Skeletal muscle satellite cell (primary cell): ENCODE measurements at regions not wholly inside any gene's neighbourhood (a gene's known extent, or its start where the extent isn't known, plus 50 kb on each side); places are given as distances from the start of the nearest gene placed in this dataset.

Experiments used
- H3K27me3 ChIP-seq: 2 replicates; pipeline ENCODE4 v1.7.0; 2013; ENCODE audit warnings: low read length; ENCODE audit not compliant: control insufficient read depth, insufficient read depth
- H3K36me3 ChIP-seq: 2 replicates; pipeline ENCODE4 v1.7.0; 2013; ENCODE audit warnings: mild to moderate bottlenecking, control low read depth, low read length; ENCODE audit not compliant: insufficient read depth
- H3K4me1 ChIP-seq: 2 replicates; pipeline ENCODE4 v1.7.0; 2013; ENCODE audit warnings: low read length; ENCODE audit not compliant: control insufficient read depth, insufficient read depth
- H3K4me2 ChIP-seq: 2 replicates; pipeline ENCODE4 v1.7.0; 2013; ENCODE audit warnings: mild to moderate bottlenecking, low read length
- H3K4me3 ChIP-seq: 2 replicates; pipeline ENCODE4 v1.7.0; 2013; ENCODE audit warnings: low read length
- H3K9ac ChIP-seq: 2 replicates; pipeline ENCODE4 v1.7.0; 2013; ENCODE audit warnings: mild to moderate bottlenecking, low read depth, low read length, moderate library complexity
- H3K9me3 ChIP-seq: replicated peaks from 2 replicates; pipeline ENCODE4 v1.7.0; 2013; ENCODE audit warnings: mild to moderate bottlenecking, control low read depth, low read length

- Histone ChIP-seq H3K27me3 (no peaks in the 10 kb centered on the region), H3K4me3 (no peak overlapping the region), H3K36me3 (no peaks in the 10 kb centered on the region), H3K9ac (no peak overlapping the region), H3K4me1 (peaks cover 47% of the 10 kb centered on the region), H3K4me2 (peak overlapping the region; percentile 62), H3K9me3 (no peaks in the 10 kb centered on the region)
Observed at GRCh38 chr4:53781629-53782457, 190.6 kb upstream of the LNX1 start.

GRCh38 chr4:53780736-53781400 is 189.6 kb upstream of the LNX1 start:
- no peaks in the 10 kb centered on the region for H3K9me3 ChIP-seq
- H3K27me3 ChIP-seq, result no peaks in the 10 kb centered on the region
- no peaks in the 10 kb centered on the region for H3K36me3 ChIP-seq
- H3K4me1 ChIP-seq, result peaks cover 42% of the 10 kb centered on the region
- peak overlapping the region; percentile 62 for H3K4me2 ChIP-seq
- no peak overlapping the region for H3K9ac ChIP-seq
- no peak overlapping the region for H3K4me3 ChIP-seq

- Histone ChIP-seq H3K4me2 (no peak overlapping the region), H3K4me3 (no peak overlapping the region), H3K27me3 (no peaks in the 10 kb centered on the region), H3K9ac (no peak overlapping the region), H3K36me3 (no peaks in the 10 kb centered on the region), H3K9me3 (no peaks in the 10 kb centered on the region), H3K4me1 (peaks cover 42% of the 10 kb centered on the region)
Observed at GRCh38 chr4:53779025-53779424, 187.7 kb upstream of the LNX1 start.

- Histone ChIP-seq H3K36me3 (no peaks in the 10 kb centered on the region), H3K4me1 (peaks cover 42% of the 10 kb centered on the region), H3K9me3 (no peaks in the 10 kb centered on the region), H3K4me3 (no peak overlapping the region), H3K9ac (no peak overlapping the region), H3K27me3 (no peaks in the 10 kb centered on the region), H3K4me2 (no peak overlapping the region)
Observed at GRCh38 chr4:53778155-53778554, 186.9 kb upstream of the LNX1 start.

GRCh38 chr4:53777244-53777984 is 186.1 kb upstream of the LNX1 start:
- Histone ChIP-seq H3K4me1 (peaks cover 36% of the 10 kb centered on the region), H3K4me2 (no peak overlapping the region), H3K9ac (no peak overlapping the region), H3K4me3 (no peak overlapping the region), H3K36me3 (no peaks in the 10 kb centered on the region), H3K9me3 (no peaks in the 10 kb centered on the region), H3K27me3 (no peaks in the 10 kb centered on the region)

GRCh38 chr4:53776141-53776540 is 184.9 kb upstream of the LNX1 start:
- Histone ChIP-seq H3K4me3 (no peak overlapping the region), H3K9me3 (no peaks in the 10 kb centered on the region), H3K27me3 (no peaks in the 10 kb centered on the region), H3K9ac (no peak overlapping the region), H3K36me3 (no peaks in the 10 kb centered on the region), H3K4me2 (no peak overlapping the region), H3K4me1 (peaks cover 24% of the 10 kb centered on the region)

GRCh38 chr4:53775381-53775780 is 184.1 kb upstream of the LNX1 start:
- H3K9ac ChIP-seq, result no peak overlapping the region
- H3K9me3 ChIP-seq, result no peaks in the 10 kb centered on the region
- no peak overlapping the region for H3K4me2 ChIP-seq
- H3K27me3 ChIP-seq, result no peaks in the 10 kb centered on the region
- H3K4me1 ChIP-seq, result peaks cover 16% of the 10 kb centered on the region
- no peaks in the 10 kb centered on the region for H3K36me3 ChIP-seq
- no peak overlapping the region for H3K4me3 ChIP-seq

- Histone ChIP-seq H3K9me3 (no peaks in the 10 kb centered on the region), H3K36me3 (no peaks in the 10 kb centered on the region), H3K9ac (no peak overlapping the region), H3K4me1 (peaks cover 16% of the 10 kb centered on the region), H3K4me2 (no peak overlapping the region), H3K4me3 (no peak overlapping the region), H3K27me3 (no peaks in the 10 kb centered on the region)
Observed at GRCh38 chr4:53771326-53771725, 180.0 kb upstream of the LNX1 start.

- H3K4me1 ChIP-seq, result peaks cover 44% of the 10 kb centered on the region
- H3K9ac ChIP-seq, result no peak overlapping the region
- no peaks in the 10 kb centered on the region for H3K36me3 ChIP-seq
- H3K4me3 ChIP-seq, result no peak overlapping the region
- no peaks in the 10 kb centered on the region for H3K27me3 ChIP-seq
- H3K9me3 ChIP-seq, result no peaks in the 10 kb centered on the region
- peak overlapping the region; percentile 25 for H3K4me2 ChIP-seq
Observed at GRCh38 chr4:53767482-53767881, 176.2 kb upstream of the LNX1 start.

GRCh38 chr4:53764761-53765490 is 173.6 kb upstream of the LNX1 start:
- no peak overlapping the region for H3K4me3 ChIP-seq
- H3K9me3 ChIP-seq, result no peaks in the 10 kb centered on the region
- H3K36me3 ChIP-seq, result no peaks in the 10 kb centered on the region
- H3K27me3 ChIP-seq, result no peaks in the 10 kb centered on the region
- no peak overlapping the region for H3K9ac ChIP-seq
- peak overlapping the region; percentile 63 for H3K4me2 ChIP-seq
- H3K4me1 ChIP-seq, result peaks cover 44% of the 10 kb centered on the region
